ENCODE measurements at regions not wholly inside any gene's neighbourhood (a gene's known extent, or its start where the extent isn't known, plus 50 kb on each side); places are given as distances from the start of the nearest gene placed in this dataset.

DNA sequence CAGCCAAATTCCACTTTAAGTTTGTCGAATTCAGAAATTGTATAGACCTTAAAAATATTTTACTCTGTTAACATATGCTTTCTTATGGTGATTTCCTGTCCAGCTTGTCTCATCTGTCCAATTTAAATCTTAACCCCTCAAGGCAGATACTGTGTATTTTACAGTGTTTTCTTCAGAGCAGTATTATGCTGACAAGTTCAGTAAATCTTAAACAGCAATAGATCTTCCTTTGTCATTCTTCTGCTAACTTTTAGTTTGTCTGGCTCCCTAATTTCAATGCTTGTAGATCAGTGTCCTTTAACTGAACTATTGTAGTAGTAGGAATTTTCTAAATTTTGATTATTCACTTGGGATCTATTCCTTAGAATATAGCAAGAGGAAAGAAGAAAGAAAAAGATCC lies 52.8 kb upstream of the MEIS1 start:
- Histone ChIP-seq H3K9me3 (ENCODE audit: control insufficient read depth in 1 of 2, low read length in 2 of 2) (no peaks in the 10 kb centered on the region), H3K4me1 (ENCODE audit: insufficient read depth, low read length) (no peaks in the 10 kb centered on the region), H3K36me3 (ENCODE audit: insufficient read depth, low read length) (no peaks in the 10 kb centered on the region), H3K27me3 (ENCODE audit: insufficient read depth, low read length) (no peaks in the 10 kb centered on the region), H3K4me3 (ENCODE audit: low read length in 2 of 2) (no peak overlapping the region), H3K27ac (ENCODE audit: low read depth, low read length) (no peak overlapping the region)
- H3K27me3 Mint-ChIP-seq, result no peaks in the 10 kb centered on the region
- no peak overlapping the region for H3K4me3 Mint-ChIP-seq
- ChIA-PET POLR2A (ENCODE audit: partially characterized antibody) (no interaction called here), CTCF (ENCODE audit: partially characterized antibody) (no interaction called here)
- H3K27ac Mint-ChIP-seq, result no peak overlapping the region
- H3K36me3 Mint-ChIP-seq, result no peaks in the 10 kb centered on the region
- peaks cover 0 to 6% (median 0%) of the 10 kb centered on the region in 8 donors for H3K9me3 Mint-ChIP-seq
- intact Hi-C loops (cut with micrococcal nuclease), result no loop called here
- no peak for DNase-seq
- no peaks in the 10 kb centered on the region for H3K4me1 Mint-ChIP-seq

DNA sequence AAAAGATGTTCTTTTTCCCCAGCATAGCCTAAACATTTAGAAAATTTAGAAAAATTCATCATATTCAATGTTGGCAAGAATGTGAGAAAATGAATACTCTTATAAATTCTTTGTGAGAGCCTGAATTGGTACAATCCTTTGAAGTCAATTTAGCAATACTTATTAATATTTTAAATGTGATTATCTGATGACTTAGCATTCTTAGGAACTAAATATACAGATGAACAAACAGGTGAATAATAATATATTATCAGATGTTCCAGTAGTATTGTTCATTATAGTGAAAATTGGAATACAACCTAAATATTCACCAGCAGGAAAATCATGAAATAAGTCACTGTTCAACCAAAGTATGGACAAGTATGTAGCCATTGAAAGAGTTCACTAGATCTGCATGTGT lies 55.5 kb upstream of the MEIS1 start:
- DNase-seq, result no peak
- H3K9me3 ChIP-seq (ENCODE audit: control insufficient read depth in 1 of 2, low read length in 2 of 2), result no peaks in the 10 kb centered on the region
- Mint-ChIP-seq H3K4me1 (no peaks in the 10 kb centered on the region), H3K27me3 (no peaks in the 10 kb centered on the region), H3K9me3 (peaks cover 0 to 6% (median 0%) of the 10 kb centered on the region in 8 donors), H3K27ac (no peak overlapping the region), H3K36me3 (no peaks in the 10 kb centered on the region), H3K4me3 (no peak overlapping the region)
- H3K27me3 ChIP-seq (ENCODE audit: insufficient read depth, low read length), result no peaks in the 10 kb centered on the region
- intact Hi-C loops (cut with micrococcal nuclease), result no loop called here
- H3K4me1 ChIP-seq (ENCODE audit: insufficient read depth, low read length), result no peaks in the 10 kb centered on the region
- ChIA-PET POLR2A (ENCODE audit: partially characterized antibody) (no interaction called here), CTCF (ENCODE audit: partially characterized antibody) (no interaction called here)
- H3K36me3 ChIP-seq (ENCODE audit: insufficient read depth, low read length), result no peaks in the 10 kb centered on the region
- H3K27ac ChIP-seq (ENCODE audit: low read depth, low read length), result no peak overlapping the region
- H3K4me3 ChIP-seq (ENCODE audit: low read length in 2 of 2), result no peak overlapping the region

DNA sequence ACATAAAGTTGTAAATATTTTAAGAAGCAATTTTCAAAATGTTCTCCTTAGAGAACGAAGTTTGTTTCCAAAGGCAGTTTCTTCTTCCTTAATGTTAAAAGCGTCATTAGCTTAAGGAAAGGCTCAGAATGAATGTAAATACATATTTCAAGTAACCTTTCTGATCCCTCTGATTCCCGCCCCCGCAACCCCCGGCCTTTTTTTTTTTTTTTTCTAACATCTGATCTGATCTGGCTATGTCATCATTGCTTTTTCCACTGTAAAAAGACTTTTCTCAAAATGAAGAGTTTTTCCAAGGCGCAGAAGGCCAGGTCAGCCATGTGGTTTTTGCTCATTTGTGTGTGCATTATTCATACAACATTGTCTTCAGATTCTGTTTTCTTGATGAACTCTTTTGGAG lies 57.1 kb upstream of the MEIS1 start:
- intact Hi-C loops (cut with micrococcal nuclease), result no loop called here
- H3K4me3 Mint-ChIP-seq, result no peak overlapping the region
- Histone ChIP-seq H3K36me3 (ENCODE audit: insufficient read depth, low read length) (no peaks in the 10 kb centered on the region), H3K27me3 (ENCODE audit: insufficient read depth, low read length) (no peaks in the 10 kb centered on the region), H3K27ac (ENCODE audit: low read depth, low read length) (no peak overlapping the region), H3K9me3 (ENCODE audit: control insufficient read depth in 1 of 2, low read length in 2 of 2) (no peaks in the 10 kb centered on the region), H3K4me3 (ENCODE audit: low read length in 2 of 2) (no peak overlapping the region), H3K4me1 (ENCODE audit: insufficient read depth, low read length) (no peaks in the 10 kb centered on the region)
- H3K36me3 Mint-ChIP-seq, result no peaks in the 10 kb centered on the region
- ChIA-PET POLR2A (ENCODE audit: partially characterized antibody) (no interaction called here), CTCF (ENCODE audit: partially characterized antibody) (no interaction called here)
- peaks cover 0 to 3% of the 10 kb centered on the region in 2 donors for H3K27me3 Mint-ChIP-seq
- peaks cover 0 to 6% (median under 1%) of the 10 kb centered on the region in 8 donors for H3K9me3 Mint-ChIP-seq
- no peaks in the 10 kb centered on the region for H3K4me1 Mint-ChIP-seq
- no peak for DNase-seq
- no peak overlapping the region for H3K27ac Mint-ChIP-seq

DNA sequence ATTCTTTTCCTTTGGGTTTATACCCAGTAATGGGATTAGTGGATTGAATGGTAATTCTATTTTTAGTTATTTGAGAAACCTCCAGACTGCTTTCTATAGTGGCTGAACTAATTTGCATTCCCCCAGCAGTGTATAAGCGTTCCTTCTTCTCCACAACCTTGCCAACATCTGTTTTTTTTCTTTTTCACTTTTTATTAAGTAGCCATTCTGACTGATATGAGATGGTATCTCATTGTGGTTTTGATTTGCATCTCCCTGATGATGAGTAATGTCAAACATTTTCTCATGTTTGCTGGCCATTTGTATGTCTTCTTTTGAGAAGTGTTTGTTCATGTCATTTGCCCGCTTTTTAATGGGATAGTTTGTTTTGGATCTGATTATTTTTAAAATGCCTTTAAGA lies 64.1 kb upstream of the MEIS1 start:
- Histone ChIP-seq H3K4me1 (ENCODE audit: insufficient read depth, low read length) (no peaks in the 10 kb centered on the region), H3K36me3 (ENCODE audit: insufficient read depth, low read length) (no peaks in the 10 kb centered on the region), H3K9me3 (ENCODE audit: control insufficient read depth in 1 of 2, low read length in 2 of 2) (no peaks in the 10 kb centered on the region), H3K27ac (ENCODE audit: low read depth, low read length) (no peak overlapping the region), H3K27me3 (ENCODE audit: insufficient read depth, low read length) (no peaks in the 10 kb centered on the region), H3K4me3 (ENCODE audit: low read length in 2 of 2) (no peak overlapping the region)
- ChIA-PET POLR2A (ENCODE audit: partially characterized antibody) (no interaction called here), CTCF (ENCODE audit: partially characterized antibody) (no interaction called here)
- Mint-ChIP-seq H3K9me3 (peaks cover 0 to 7% (median 2%) of the 10 kb centered on the region in 8 donors), H3K36me3 (no peaks in the 10 kb centered on the region), H3K27me3 (peaks cover 0 to 3% of the 10 kb centered on the region in 2 donors), H3K27ac (no peak overlapping the region), H3K4me3 (no peak overlapping the region), H3K4me1 (no peaks in the 10 kb centered on the region)
- intact Hi-C loops (cut with micrococcal nuclease), result no loop called here
- no peak for DNase-seq

DNA sequence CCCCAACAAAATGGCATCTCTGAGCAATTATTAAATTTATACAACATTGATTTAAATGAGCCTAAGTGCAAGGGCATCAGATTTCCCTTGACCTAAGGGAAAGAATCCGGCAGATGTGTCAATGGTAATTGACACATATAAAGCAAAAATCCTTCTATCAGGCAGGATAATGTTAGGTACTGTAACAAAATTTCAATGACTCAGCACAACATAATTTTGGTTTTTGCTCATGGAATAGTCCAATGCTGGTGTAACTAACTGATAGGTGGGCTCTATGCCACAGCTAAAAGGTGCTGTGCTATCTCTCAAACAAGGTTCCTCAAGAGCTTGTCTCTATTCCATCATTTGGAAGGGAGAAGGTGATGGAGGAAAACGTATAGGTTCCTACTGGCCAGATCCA lies 68.3 kb upstream of the MEIS1 start:
- no peak overlapping the region for H3K4me3 ChIP-seq (ENCODE audit: low read length in 2 of 2)
- CTCF ChIA-PET (ENCODE audit: partially characterized antibody), result no interaction called here
- POLR2A ChIA-PET (ENCODE audit: partially characterized antibody), result no interaction called here
- H3K27me3 ChIP-seq (ENCODE audit: insufficient read depth, low read length), result no peaks in the 10 kb centered on the region
- no peaks in the 10 kb centered on the region for H3K4me1 Mint-ChIP-seq
- intact Hi-C loops (cut with micrococcal nuclease), result no loop called here
- peaks cover 0 to 8% (median 2%) of the 10 kb centered on the region in 8 donors for H3K9me3 Mint-ChIP-seq
- no peak overlapping the region for H3K27ac ChIP-seq (ENCODE audit: low read depth, low read length)
- H3K4me1 ChIP-seq (ENCODE audit: insufficient read depth, low read length), result no peaks in the 10 kb centered on the region
- DNase-seq, result no peak
- H3K27me3 Mint-ChIP-seq, result no peaks in the 10 kb centered on the region
- H3K27ac Mint-ChIP-seq, result no peak overlapping the region
- no peak overlapping the region for H3K4me3 Mint-ChIP-seq
- H3K36me3 ChIP-seq (ENCODE audit: insufficient read depth, low read length), result no peaks in the 10 kb centered on the region
- H3K9me3 ChIP-seq (ENCODE audit: control insufficient read depth in 1 of 2, low read length in 2 of 2), result no peaks in the 10 kb centered on the region
- H3K36me3 Mint-ChIP-seq, result no peaks in the 10 kb centered on the region

DNA sequence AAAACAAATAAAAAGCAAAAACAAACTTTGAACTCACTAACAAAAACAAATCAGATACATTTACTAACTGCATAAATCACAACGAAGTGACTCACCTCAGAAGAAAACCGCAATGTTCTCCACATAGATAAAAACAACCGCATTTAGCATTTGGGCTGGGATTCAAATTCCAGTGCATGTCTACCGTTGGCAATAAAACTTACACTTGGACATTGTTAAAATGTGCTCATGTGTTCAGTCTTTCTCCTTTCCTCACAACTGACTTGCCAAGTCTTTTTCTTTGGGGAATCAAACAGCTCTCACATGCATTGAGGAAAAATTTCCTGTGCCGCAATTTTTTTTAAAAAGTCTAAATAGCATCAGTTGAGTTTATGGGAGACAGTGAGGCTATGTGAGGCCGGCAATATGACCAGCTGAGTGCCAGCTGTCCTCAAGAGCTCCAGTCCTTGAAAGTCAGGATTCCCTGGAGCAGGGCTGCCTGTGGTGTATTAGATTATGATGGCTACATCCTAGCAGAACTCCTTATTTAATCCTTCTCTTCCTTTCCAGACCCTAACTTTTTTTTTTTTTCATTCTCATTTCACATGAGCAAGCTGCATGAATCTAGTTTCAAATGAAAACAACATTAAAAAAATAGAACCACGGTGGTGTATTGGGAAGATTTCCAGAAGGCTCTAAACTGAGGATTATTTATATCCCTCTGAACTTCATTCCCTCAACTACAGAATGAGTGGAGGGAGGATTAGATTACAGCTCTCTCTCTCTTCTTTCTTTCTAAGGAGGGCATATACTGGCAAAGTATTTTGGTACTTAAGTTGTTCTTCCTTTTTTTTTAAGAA lies 70.2 kb upstream of the MEIS1 start:
- DNase-seq, result no peak
- Mint-ChIP-seq H3K4me3 (no peak overlapping the region), H3K4me1 (no peaks in the 10 kb centered on the region), H3K36me3 (no peaks in the 10 kb centered on the region), H3K9me3 (peaks cover 0 to 8% (median 0%) of the 10 kb centered on the region in 8 donors), H3K27me3 (no peaks in the 10 kb centered on the region), H3K27ac (no peak overlapping the region)
- Histone ChIP-seq H3K36me3 (ENCODE audit: insufficient read depth, low read length) (no peaks in the 10 kb centered on the region), H3K27ac (ENCODE audit: low read depth, low read length) (no peak overlapping the region), H3K9me3 (ENCODE audit: control insufficient read depth in 1 of 2, low read length in 2 of 2) (no peaks in the 10 kb centered on the region), H3K4me3 (ENCODE audit: low read length in 2 of 2) (no peak overlapping the region), H3K4me1 (ENCODE audit: insufficient read depth, low read length) (no peaks in the 10 kb centered on the region), H3K27me3 (ENCODE audit: insufficient read depth, low read length) (no peaks in the 10 kb centered on the region)
- intact Hi-C loops (cut with micrococcal nuclease), result no loop called here
- CTCF ChIA-PET (ENCODE audit: partially characterized antibody), result no interaction called here
- POLR2A ChIA-PET (ENCODE audit: partially characterized antibody), result no interaction called here

DNA sequence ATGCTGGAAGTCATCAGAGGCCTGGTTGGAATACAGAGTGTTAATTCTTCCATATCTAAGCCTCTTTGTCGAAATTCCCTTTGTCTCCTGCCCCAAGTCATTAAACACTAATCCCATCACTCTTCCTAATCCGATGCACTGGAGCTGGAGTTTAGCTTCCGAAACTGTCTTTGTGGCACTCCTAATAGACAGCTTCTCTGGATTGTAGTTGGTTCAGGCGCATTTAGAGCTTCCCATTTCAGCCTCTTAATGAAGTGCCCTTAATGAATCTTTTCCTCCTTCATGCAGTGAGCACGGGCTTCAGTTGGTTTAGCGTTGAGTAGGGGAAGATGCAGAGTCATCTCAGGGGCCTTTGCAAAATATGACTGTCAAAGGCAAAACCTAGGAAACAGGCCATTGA lies 72.2 kb upstream of the MEIS1 start:
- no peaks in the 10 kb centered on the region for H3K27me3 ChIP-seq (ENCODE audit: insufficient read depth, low read length)
- DNase-seq, result no peak
- H3K4me3 Mint-ChIP-seq, result no peak overlapping the region
- no peak overlapping the region for H3K27ac Mint-ChIP-seq
- H3K36me3 Mint-ChIP-seq, result no peaks in the 10 kb centered on the region
- no peaks in the 10 kb centered on the region for H3K27me3 Mint-ChIP-seq
- no peaks in the 10 kb centered on the region for H3K36me3 ChIP-seq (ENCODE audit: insufficient read depth, low read length)
- H3K9me3 Mint-ChIP-seq, result peaks cover 0 to 8% (median 0%) of the 10 kb centered on the region in 8 donors
- intact Hi-C loops (cut with micrococcal nuclease), result no loop called here
- H3K9me3 ChIP-seq (ENCODE audit: control insufficient read depth in 1 of 2, low read length in 2 of 2), result no peaks in the 10 kb centered on the region
- H3K4me1 Mint-ChIP-seq, result no peaks in the 10 kb centered on the region
- ChIA-PET CTCF (ENCODE audit: partially characterized antibody) (no interaction called here), POLR2A (ENCODE audit: partially characterized antibody) (no interaction called here)
- H3K4me1 ChIP-seq (ENCODE audit: insufficient read depth, low read length), result no peaks in the 10 kb centered on the region
- no peak overlapping the region for H3K27ac ChIP-seq (ENCODE audit: low read depth, low read length)
- H3K4me3 ChIP-seq (ENCODE audit: low read length in 2 of 2), result no peak overlapping the region

Data from CD4-positive, alpha-beta memory T cell (primary cell).